ENCODE measurements at regions not wholly inside any gene's neighbourhood (a gene's known extent, or its start where the extent isn't known, plus 50 kb on each side); places are given as distances from the start of the nearest gene placed in this dataset.

DNA sequence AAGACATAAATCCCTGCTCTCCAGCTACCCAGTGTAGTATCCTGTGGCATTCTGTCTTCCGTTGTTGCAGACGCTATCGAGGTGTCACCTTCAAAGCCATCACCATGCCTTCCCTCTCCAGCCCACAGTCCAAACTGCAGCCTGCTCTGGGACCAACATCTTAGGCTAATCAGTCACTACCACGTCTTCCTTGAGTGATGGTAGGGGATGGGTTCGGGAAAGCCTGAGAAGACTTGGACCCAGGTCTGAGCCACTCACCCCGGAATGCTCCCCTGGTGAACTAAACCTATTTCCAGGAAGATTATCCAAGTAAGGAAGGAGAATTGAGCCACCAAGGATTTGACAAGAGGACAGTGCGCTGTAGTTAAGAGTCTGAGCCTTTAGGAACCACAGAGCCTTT lies 52.9 kb upstream of the IRX1 start:
- TF ChIP-seq ZFX (IDR thresholded peaks at IDR 0.05; ENCODE audit: borderline replicate concordance), result no peak
- TF ChIP-seq, protein P1, sequence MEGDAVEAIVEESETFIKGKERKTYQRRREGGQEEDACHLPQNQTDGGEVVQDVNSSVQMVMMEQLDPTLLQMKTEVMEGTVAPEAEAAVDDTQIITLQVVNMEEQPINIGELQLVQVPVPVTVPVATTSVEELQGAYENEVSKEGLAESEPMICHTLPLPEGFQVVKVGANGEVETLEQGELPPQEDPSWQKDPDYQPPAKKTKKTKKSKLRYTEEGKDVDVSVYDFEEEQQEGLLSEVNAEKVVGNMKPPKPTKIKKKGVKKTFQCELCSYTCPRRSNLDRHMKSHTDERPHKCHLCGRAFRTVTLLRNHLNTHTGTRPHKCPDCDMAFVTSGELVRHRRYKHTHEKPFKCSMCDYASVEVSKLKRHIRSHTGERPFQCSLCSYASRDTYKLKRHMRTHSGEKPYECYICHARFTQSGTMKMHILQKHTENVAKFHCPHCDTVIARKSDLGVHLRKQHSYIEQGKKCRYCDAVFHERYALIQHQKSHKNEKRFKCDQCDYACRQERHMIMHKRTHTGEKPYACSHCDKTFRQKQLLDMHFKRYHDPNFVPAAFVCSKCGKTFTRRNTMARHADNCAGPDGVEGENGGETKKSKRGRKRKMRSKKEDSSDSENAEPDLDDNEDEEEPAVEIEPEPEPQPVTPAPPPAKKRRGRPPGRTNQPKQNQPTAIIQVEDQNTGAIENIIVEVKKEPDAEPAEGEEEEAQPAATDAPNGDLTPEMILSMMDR (IDR thresholded peaks at IDR 0.05), result no peak
- no peak overlapping the region for H3K27ac ChIP-seq

DNA sequence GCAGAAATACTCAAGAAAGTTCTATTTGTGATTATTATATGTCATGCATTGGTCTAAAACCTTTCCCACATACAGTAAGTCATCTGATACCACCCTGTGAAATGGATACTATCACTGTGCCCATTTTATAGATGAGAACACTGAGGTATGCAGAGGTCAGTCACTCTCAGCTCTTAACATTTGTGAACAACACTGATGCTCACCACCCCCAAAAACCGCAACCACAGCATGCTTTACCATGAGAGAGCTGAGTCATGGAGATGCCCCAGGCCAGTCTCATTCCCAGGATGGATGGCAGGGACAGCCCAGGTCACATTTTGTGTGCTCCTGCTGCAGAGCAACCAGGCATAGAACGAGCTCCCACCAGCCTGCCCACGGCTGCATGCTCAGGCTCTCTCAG lies 53.5 kb upstream of the IRX1 start:
- H3K27ac ChIP-seq, result no peak overlapping the region
- no peak for TF ChIP-seq ZFX (IDR thresholded peaks at IDR 0.05; ENCODE audit: borderline replicate concordance)
- TF ChIP-seq, protein P1 (IDR thresholded peaks at IDR 0.05), result no peak

DNA sequence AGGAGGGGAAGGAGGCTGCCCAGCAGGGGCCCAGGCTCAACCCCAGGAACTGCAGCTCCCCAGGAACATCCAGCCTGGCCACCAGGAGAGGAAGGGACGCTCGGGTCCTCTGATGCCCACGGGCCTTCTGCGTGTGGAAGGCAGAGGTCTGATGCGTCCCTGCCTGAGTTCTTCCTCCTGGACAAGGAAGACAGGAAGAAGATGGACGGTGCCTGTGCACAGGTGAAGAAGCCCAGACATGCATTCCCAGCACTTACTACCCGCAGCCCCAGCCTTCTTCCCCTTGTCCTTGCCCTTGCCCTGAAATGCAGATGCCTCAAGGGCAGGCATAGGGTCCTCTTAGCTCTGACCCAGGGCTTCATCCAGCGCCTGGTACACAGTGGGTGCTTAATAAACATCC lies 56.7 kb upstream of the IRX1 start:
- TF ChIP-seq ZFX (IDR thresholded peaks at IDR 0.05; ENCODE audit: borderline replicate concordance), result no peak
- TF ChIP-seq, protein P1 (IDR thresholded peaks at IDR 0.05), result no peak

DNA sequence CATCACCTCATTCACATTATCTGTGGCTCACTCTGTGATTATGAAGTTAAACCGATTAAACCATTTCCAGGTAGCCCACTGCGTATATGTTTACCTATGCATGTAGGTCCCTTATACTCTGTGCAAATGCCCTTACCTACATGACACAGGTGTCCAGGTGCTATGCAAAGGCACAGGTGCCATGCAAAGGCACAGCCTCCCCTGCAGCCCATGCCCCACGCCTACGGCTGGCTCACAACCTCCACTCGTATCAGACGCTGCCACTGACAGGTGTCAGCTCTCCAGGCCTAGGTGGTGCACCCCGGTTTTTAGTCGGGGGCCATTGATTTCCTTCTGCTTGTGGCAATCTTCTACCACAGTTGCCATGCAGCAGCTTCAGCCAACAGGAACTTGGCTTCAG lies 57.7 kb upstream of the IRX1 start:
- no peak overlapping the region for H3K27ac ChIP-seq
- TF ChIP-seq ZFX (IDR thresholded peaks at IDR 0.05; ENCODE audit: borderline replicate concordance), result no peak
- TF ChIP-seq, protein P1 (IDR thresholded peaks at IDR 0.05), result no peak

More for the DNA sequence above, 56.7 kb upstream of the IRX1 start:
- H3K27ac ChIP-seq, result no peak overlapping the region

DNA sequence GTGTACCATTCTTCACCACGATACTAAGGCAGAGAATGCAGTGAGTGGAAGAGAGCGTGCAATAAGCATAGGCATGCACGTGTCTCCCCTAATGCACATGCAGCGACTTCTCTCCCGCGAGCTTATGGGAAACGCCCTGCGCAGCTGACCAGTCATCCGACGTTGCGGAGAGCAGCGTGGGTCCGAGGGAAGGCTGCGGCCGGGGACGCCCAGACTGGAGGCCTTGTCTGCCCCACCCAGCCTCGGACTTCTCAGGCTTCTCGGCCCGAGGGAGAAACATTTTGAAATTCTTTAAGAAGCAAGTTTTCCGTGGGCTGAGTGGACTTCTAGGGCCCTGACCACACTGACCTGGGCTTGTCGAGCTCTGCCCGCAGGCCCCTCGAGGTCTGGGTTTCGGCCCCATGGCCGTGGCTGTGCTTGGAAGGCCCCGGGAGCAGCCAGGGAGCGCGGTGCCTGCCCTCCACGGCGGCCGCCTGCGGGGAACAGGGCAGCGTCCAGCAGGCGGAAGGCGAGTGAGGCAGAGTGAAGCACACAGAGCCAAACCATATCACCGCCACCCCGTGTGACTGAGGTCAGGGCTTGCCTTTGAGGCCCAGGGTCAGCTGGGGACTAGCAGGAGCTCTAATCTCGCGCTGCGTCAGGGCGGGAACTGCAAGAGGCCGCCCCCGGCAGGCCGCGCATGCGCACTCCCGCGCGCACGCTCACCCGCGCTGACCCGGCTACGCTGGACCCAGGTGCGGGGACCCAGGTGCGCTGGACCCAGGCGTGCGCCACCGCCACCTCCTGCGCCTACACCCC lies 60.0 kb upstream of the IRX1 start:
- no peak overlapping the region for H3K27ac ChIP-seq
- TF ChIP-seq ZFX (IDR thresholded peaks at IDR 0.05; ENCODE audit: borderline replicate concordance), result no peak
- TF ChIP-seq, protein P1 (IDR thresholded peaks at IDR 0.05), result no peak

DNA sequence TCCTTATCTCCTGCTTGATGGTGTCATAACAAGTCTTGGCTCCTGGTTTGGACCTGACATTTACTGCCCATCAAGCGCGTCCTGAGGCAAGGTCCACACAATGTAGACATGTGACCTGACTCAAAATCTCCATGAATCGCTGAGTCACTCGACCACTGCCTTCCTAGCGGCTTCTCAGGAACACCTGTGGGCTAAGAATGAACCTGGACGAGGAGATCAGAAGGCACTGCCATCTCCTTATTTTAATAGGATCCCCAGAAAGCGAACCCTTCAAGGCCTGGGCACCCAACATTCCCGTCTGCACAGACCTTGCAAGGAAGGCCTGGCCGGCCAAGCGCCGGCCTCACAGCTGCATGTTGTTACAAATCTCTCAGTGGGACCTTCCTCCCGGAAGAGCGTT lies 60.6 kb upstream of the IRX1 start:
- no peak overlapping the region for H3K27ac ChIP-seq
- no peak for TF ChIP-seq ZFX (IDR thresholded peaks at IDR 0.05; ENCODE audit: borderline replicate concordance)
- TF ChIP-seq, protein P1 (IDR thresholded peaks at IDR 0.05), result no peak

DNA sequence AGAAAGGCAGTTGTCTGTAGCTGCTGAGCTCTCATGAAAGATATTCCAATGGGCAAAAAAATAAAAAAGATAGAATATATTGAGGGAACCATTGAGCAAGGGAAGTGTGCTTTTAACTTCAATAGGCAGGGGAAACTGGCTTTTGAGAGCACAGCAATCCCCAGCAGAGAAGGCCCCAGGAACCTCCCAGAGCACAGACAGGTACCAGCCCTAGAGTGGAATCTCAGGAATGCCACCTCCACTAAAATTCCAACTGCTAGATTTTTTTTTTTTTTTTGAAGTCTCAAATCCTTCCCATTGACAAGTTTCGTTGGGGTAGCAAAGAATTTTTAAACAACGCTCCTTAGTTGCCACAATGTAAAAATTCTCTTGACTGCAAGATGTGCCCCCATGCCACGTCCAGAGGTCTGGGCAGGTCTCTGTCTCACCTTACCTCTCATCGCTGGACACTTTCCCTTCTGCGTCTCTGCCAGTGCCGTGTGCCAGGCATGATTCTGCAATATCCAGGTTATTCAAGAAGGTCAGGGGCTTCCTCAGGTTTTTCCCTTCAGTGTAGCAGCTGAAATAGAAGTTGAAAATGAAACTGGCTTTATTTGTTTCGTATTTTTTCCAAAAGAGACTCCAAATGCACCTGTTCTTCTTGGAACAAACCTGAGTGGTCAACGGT lies 64.2 kb upstream of the IRX1 start:
- no peak overlapping the region for H3K27ac ChIP-seq
- TF ChIP-seq, protein P1 (IDR thresholded peaks at IDR 0.05), result no peak
- TF ChIP-seq ZFX (IDR thresholded peaks at IDR 0.05; ENCODE audit: borderline replicate concordance), result no peak
